ENCODE measurements at regions not wholly inside any gene's neighbourhood (a gene's known extent, or its start where the extent isn't known, plus 50 kb on each side); places are given as distances from the start of the nearest gene placed in this dataset.

DNA sequence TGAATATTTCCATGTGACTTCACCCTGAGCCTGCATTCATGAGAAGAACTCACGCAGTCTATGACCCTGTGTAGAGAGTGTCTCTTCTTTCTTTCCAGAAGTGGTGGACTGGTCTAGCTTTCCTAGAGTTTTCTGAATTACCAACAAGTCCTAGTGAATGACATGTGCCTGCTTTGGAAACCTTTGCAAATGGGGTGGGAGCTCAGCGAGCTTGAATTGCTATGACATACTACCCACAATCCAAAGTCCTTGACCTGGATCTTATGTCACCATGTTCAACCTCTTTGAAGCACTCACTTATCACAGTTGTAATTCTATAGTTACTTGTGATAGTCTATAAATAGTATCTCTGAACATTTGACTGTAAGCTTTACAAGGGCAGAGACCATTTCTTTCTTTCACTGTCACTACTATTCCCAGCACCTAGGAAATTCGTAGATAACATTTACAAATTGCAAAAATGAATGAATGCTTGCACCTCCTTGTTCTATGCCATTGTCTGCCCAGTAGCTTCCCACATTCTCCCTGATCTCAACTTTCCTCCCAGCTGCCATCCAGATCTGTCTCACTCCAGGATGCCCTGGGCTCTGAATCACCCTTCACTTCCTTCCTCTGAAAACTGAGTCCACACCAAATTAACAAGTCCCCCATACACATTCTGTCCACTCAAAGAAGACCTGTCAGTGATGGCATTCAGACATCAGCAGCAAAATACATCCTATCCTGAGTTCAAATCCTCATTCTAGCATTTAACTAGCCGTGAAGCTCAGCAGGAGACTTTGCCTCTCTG, 201.9 kb upstream of the SESN3 start:
- H3K27me3 ChIP-seq (ENCODE audit: insufficient read depth, low read length, poor library complexity), result no peaks in the 10 kb centered on the region
- no peak overlapping the region for H3K27ac ChIP-seq (ENCODE audit: low read length)
- TF ChIP-seq EZH2 (IDR thresholded peaks at IDR 0.05; ENCODE audit: borderline replicate concordance, low read depth, low read length, severe bottlenecking), result no peak
- TF ChIP-seq, protein P1, sequence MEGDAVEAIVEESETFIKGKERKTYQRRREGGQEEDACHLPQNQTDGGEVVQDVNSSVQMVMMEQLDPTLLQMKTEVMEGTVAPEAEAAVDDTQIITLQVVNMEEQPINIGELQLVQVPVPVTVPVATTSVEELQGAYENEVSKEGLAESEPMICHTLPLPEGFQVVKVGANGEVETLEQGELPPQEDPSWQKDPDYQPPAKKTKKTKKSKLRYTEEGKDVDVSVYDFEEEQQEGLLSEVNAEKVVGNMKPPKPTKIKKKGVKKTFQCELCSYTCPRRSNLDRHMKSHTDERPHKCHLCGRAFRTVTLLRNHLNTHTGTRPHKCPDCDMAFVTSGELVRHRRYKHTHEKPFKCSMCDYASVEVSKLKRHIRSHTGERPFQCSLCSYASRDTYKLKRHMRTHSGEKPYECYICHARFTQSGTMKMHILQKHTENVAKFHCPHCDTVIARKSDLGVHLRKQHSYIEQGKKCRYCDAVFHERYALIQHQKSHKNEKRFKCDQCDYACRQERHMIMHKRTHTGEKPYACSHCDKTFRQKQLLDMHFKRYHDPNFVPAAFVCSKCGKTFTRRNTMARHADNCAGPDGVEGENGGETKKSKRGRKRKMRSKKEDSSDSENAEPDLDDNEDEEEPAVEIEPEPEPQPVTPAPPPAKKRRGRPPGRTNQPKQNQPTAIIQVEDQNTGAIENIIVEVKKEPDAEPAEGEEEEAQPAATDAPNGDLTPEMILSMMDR (IDR thresholded peaks at IDR 0.05; ENCODE audit: borderline replicate concordance, extremely low read depth, low read length, poor library complexity, severe bottlenecking), result no peak
- no peak overlapping the region for H3K4me3 ChIP-seq (ENCODE audit: low read depth in 1 of 2, low read length in 2 of 2)
- ATAC-seq (ENCODE audit: insufficient read depth, low read depth) (no peak), DNase-seq (no peak)
- H4K20me1 ChIP-seq (ENCODE audit: insufficient read depth, low read length), result no peaks in the 10 kb centered on the region
- no peaks in the 10 kb centered on the region for H3K36me3 ChIP-seq (ENCODE audit: insufficient read depth, low read length)
- no peak overlapping the region for H2AFZ ChIP-seq (ENCODE audit: low read depth, low read length)
- H3K9ac ChIP-seq (ENCODE audit: low read depth, low read length), result no peak overlapping the region
- H3K4me2 ChIP-seq (ENCODE audit: insufficient read depth, low read length), result no peak overlapping the region
- no peaks in the 10 kb centered on the region for H3K9me3 ChIP-seq (ENCODE audit: insufficient read depth, low read length, severe bottlenecking)
- no peaks in the 10 kb centered on the region for H3K4me1 ChIP-seq (ENCODE audit: insufficient read depth, low read length)
- H3K79me2 ChIP-seq (ENCODE audit: insufficient read depth, low read length), result no peaks in the 10 kb centered on the region

DNA sequence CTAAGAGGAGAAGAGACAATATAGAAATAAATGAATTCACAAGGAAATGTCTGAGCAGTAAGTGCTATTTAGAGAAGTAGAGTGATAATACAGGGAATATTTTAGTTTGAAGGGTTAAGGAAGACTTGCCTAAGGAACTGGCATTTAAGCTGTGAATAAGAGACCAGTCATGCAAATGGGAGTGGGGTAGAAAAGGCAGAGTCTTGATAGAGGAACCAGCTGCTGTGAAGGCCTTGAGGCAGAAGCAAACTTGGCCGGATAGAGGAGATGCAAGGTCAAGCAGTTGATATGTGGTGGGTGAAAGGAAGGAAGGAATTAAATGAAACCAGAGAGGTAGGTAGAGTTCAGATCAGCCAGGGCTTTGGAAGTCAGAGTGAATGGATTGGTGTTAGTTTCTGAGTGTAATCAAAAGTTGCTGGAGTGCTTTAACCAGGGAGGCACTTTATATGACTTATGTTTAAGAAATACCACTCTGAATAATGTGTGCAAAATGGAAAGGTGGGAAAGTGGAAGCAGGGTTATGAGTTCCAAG, 198.4 kb upstream of the SESN3 start:
- H3K4me2 ChIP-seq (ENCODE audit: insufficient read depth, low read length), result no peak overlapping the region
- H2AFZ ChIP-seq (ENCODE audit: low read depth, low read length), result no peak overlapping the region
- no peaks in the 10 kb centered on the region for H3K4me1 ChIP-seq (ENCODE audit: insufficient read depth, low read length)
- H3K79me2 ChIP-seq (ENCODE audit: insufficient read depth, low read length), result no peaks in the 10 kb centered on the region
- H3K36me3 ChIP-seq (ENCODE audit: insufficient read depth, low read length), result no peaks in the 10 kb centered on the region
- no peaks in the 10 kb centered on the region for H3K27me3 ChIP-seq (ENCODE audit: insufficient read depth, low read length, poor library complexity)
- H3K27ac ChIP-seq (ENCODE audit: low read length), result no peak overlapping the region
- no peak for ATAC-seq (ENCODE audit: insufficient read depth, low read depth)
- H4K20me1 ChIP-seq (ENCODE audit: insufficient read depth, low read length), result no peaks in the 10 kb centered on the region
- TF ChIP-seq EZH2 (IDR thresholded peaks at IDR 0.05; ENCODE audit: borderline replicate concordance, low read depth, low read length, severe bottlenecking), result no peak
- TF ChIP-seq, protein P1 (IDR thresholded peaks at IDR 0.05; ENCODE audit: borderline replicate concordance, extremely low read depth, low read length, poor library complexity, severe bottlenecking), result no peak
- no peak overlapping the region for H3K9ac ChIP-seq (ENCODE audit: low read depth, low read length)
- no peak overlapping the region for H3K4me3 ChIP-seq (ENCODE audit: low read depth in 1 of 2, low read length in 2 of 2)
- no peaks in the 10 kb centered on the region for H3K9me3 ChIP-seq (ENCODE audit: insufficient read depth, low read length, severe bottlenecking)
- no peak for DNase-seq

DNA sequence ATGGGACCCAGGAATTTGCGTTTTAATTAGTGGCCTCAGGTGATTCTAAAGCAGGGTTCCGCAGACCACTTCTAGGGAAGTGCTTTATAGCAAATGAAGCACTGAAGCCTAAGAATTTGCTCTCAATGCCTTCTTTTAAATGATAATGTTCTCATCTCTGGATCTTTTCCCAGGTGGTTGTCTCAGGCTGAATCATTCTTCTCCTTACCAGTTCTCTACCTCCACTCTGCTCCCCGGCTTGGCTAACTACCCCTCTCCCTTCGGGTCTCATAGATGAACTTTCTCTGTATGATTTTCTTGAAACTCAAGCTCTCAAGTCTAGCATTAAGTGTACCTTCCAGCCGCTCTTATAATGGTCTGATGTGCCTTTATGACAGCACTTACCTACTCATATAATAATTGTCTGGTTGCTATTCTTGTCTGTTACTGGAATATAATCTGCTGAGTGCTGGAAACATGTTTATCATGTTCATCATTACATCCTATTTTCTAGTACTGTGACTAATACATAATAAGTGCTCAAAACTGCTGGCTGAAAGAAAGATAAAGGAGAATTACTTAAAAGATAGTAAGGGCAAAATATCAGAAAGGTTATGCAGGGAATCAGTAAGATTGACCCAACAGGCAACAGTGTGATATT, 195.9 kb upstream of the SESN3 start:
- H3K4me1 ChIP-seq (ENCODE audit: insufficient read depth, low read length), result no peaks in the 10 kb centered on the region
- no peaks in the 10 kb centered on the region for H4K20me1 ChIP-seq (ENCODE audit: insufficient read depth, low read length)
- DNase-seq, result no peak
- no peaks in the 10 kb centered on the region for H3K9me3 ChIP-seq (ENCODE audit: insufficient read depth, low read length, severe bottlenecking)
- no peaks in the 10 kb centered on the region for H3K79me2 ChIP-seq (ENCODE audit: insufficient read depth, low read length)
- no peak overlapping the region for H3K4me2 ChIP-seq (ENCODE audit: insufficient read depth, low read length)
- no peaks in the 10 kb centered on the region for H3K27me3 ChIP-seq (ENCODE audit: insufficient read depth, low read length, poor library complexity)
- no peak for TF ChIP-seq EZH2 (IDR thresholded peaks at IDR 0.05; ENCODE audit: borderline replicate concordance, low read depth, low read length, severe bottlenecking)
- TF ChIP-seq, protein P1 (IDR thresholded peaks at IDR 0.05; ENCODE audit: borderline replicate concordance, extremely low read depth, low read length, poor library complexity, severe bottlenecking), result no peak
- no peak overlapping the region for H3K4me3 ChIP-seq (ENCODE audit: low read depth in 1 of 2, low read length in 2 of 2)
- no peak overlapping the region for H3K9ac ChIP-seq (ENCODE audit: low read depth, low read length)
- no peaks in the 10 kb centered on the region for H3K36me3 ChIP-seq (ENCODE audit: insufficient read depth, low read length)
- H3K27ac ChIP-seq (ENCODE audit: low read length), result no peak overlapping the region
- no peak overlapping the region for H2AFZ ChIP-seq (ENCODE audit: low read depth, low read length)
- no peak for ATAC-seq (ENCODE audit: insufficient read depth, low read depth)

All from DND-41 (cell line).